IMR-90 (cell line): ENCODE measurements at regions not wholly inside any gene's neighbourhood (a gene's known extent, or its start where the extent isn't known, plus 50 kb on each side); places are given as distances from the start of the nearest gene placed in this dataset.
A peak's percentile ranks its signal among the peaks of the same experiment; 100 is the strongest.

Source experiments
- ATAC-seq: fragments of 200-7000 bp; cut with Tn5 transposase; 2 replicates; pipeline ENCODE4 v1.9.1; 2020; ENCODE audit warnings: low read depth, mild to moderate bottlenecking, moderate library complexity
- BruUV-seq: library from RNA; stranded (reverse); fragments of 400-500 nt; replicated peaks from 2 replicates; lab custom pipeline; 2021; lab: Mats Ljungman, UMichigan
- CTCF ChIA-PET: fragments of 300-600 bp; formaldehyde crosslinking; extraction: SDS; loops from one replicate; lab custom pipeline; 2021; ENCODE audit warnings: antibody characterized with exemption; lab: Yijun Ruan, JAX
- POLR2A ChIA-PET: fragments of 300-600 bp; sonication (Branson Sonifier 250); formaldehyde crosslinking; loops from one replicate; lab custom pipeline; 2022; ENCODE audit warnings: antibody characterized with exemption; ENCODE audit not compliant: unreplicated experiment; lab: Charles Lee
- DNase-seq: peaks from one replicate; pipeline ENCODE4 v3.0.0; 2013
- H2AFZ ChIP-seq: replicated peaks from 2 replicates; pipeline ENCODE3; 2013; ENCODE audit warnings: low read length, mild to moderate bottlenecking; ENCODE audit not compliant: poor library complexity
- H2AK5ac ChIP-seq: 2 replicates; pipeline ENCODE4 v1.6.1; 2013; ENCODE audit warnings: low read depth, low read length, inconsistent platforms
- H2AK9ac ChIP-seq: replicated peaks from 2 replicates; pipeline ENCODE3; 2013; ENCODE audit warnings: mild to moderate bottlenecking, low read depth, low read length, moderate library complexity; ENCODE audit not compliant: poor library complexity
- H2BK120ac ChIP-seq: 2 replicates; pipeline ENCODE4 v1.6.1; 2013; ENCODE audit warnings: low read depth, low read length, inconsistent platforms
- H2BK15ac ChIP-seq: 3 replicates; pipeline ENCODE4 v1.6.1; 2013; ENCODE audit warnings: low read depth, low read length, inconsistent platforms
- H2BK20ac ChIP-seq: 2 replicates; pipeline ENCODE4 v1.6.1; 2013; ENCODE audit warnings: low read depth, mild to moderate bottlenecking, inconsistent platforms, low read length, moderate library complexity
- H2BK5ac ChIP-seq: 2 replicates; pipeline ENCODE4 v1.6.1; 2013; ENCODE audit warnings: mild to moderate bottlenecking, low read depth, low read length, inconsistent platforms; ENCODE audit not compliant: poor library complexity, severe bottlenecking
- H3K14ac ChIP-seq: replicated peaks from 2 replicates; pipeline ENCODE4 v1.6.1; 2013; ENCODE audit warnings: low read depth, low read length, inconsistent platforms
- H3K18ac ChIP-seq: 2 replicates; pipeline ENCODE4 v1.6.1; 2013; ENCODE audit warnings: low read depth, low read length, control low read depth
- H3K23ac ChIP-seq: 2 replicates; pipeline ENCODE4 v1.6.1; 2013; ENCODE audit warnings: low read depth, low read length, inconsistent platforms
- H3K27ac ChIP-seq: 2 replicates; pipeline ENCODE4 v1.5.1; 2013; ENCODE audit warnings: mild to moderate bottlenecking, control low read depth, low read length; ENCODE audit not compliant: insufficient read depth
- H3K27me3 ChIP-seq: 2 replicates; pipeline ENCODE4 v1.6.1; 2013; ENCODE audit warnings: low read length; ENCODE audit not compliant: control insufficient read depth, insufficient read depth
- H3K36me3 ChIP-seq: 2 replicates; pipeline ENCODE4 v1.6.1; 2013; ENCODE audit warnings: low read length, mixed read lengths; ENCODE audit not compliant: control insufficient read depth, insufficient read depth
- H3K4ac ChIP-seq: 2 replicates; pipeline ENCODE4 v1.6.1; 2013; ENCODE audit warnings: low read depth, low read length, inconsistent platforms
- H3K4me1 ChIP-seq: 2 replicates; pipeline ENCODE4 v1.6.1; 2013; ENCODE audit warnings: low read length, mixed read lengths; ENCODE audit not compliant: control insufficient read depth, insufficient read depth
- H3K4me2 ChIP-seq: 2 replicates; pipeline ENCODE4 v1.6.1; 2013; ENCODE audit warnings: low read depth, mild to moderate bottlenecking, control low read depth, low read length, moderate library complexity
- H3K4me3 ChIP-seq: 2 replicates; pipeline ENCODE4 v1.5.1; 2013; ENCODE audit warnings: low read depth, mild to moderate bottlenecking, control low read depth, low read length, moderate library complexity; ENCODE audit not compliant: insufficient read depth
- H3K56ac ChIP-seq: 2 replicates; pipeline ENCODE4 v1.6.1; 2013; ENCODE audit warnings: low read length, inconsistent platforms; ENCODE audit not compliant: insufficient read depth; ENCODE audit errors: extremely low read depth
- H3K79me1 ChIP-seq, 2 experiments: 2 replicates each; pipeline ENCODE4 v1.6.1; 2013; ENCODE audit warnings: low read length in 2 of 2, inconsistent platforms in 1 of 2, low read depth in 1 of 2
- H3K9ac ChIP-seq: 2 replicates; pipeline ENCODE4 v1.6.1; 2013; ENCODE audit warnings: low read depth, low read length, control low read depth
- H3K9me1 ChIP-seq: 2 replicates; pipeline ENCODE4 v1.6.1; 2013; ENCODE audit warnings: low read length, inconsistent platforms; ENCODE audit not compliant: insufficient read depth
- H3K9me3 ChIP-seq: 2 replicates; pipeline ENCODE4 v1.6.1; 2013; ENCODE audit warnings: low read length; ENCODE audit not compliant: control insufficient read depth, insufficient read depth
- H4K20me1 ChIP-seq: 2 replicates; pipeline ENCODE4 v1.6.1; 2013; ENCODE audit warnings: low read length, inconsistent platforms; ENCODE audit not compliant: insufficient read depth
- H4K5ac ChIP-seq: 2 replicates; pipeline ENCODE4 v1.6.1; 2013; ENCODE audit warnings: mild to moderate bottlenecking, low read depth, low read length, control low read depth
- H4K8ac ChIP-seq, 2 experiments: 2 replicates each; pipeline ENCODE4 v1.6.1; 2013; ENCODE audit warnings: low read depth in 2 of 2, low read length in 2 of 2, control low read depth in 1 of 2, inconsistent platforms in 1 of 2
- H4K91ac ChIP-seq: 2 replicates; pipeline ENCODE4 v1.6.1; 2013; ENCODE audit warnings: low read depth, low read length, inconsistent platforms; ENCODE audit not compliant: insufficient read depth
- BHLHE40 ChIP-seq: fragments of 150-350 bp; IDR thresholded peaks from 2 replicates; pipeline ENCODE4 v1.6.1; 2016; ENCODE audit warnings: mild to moderate bottlenecking, low read depth, low read length
- CEBPB ChIP-seq: IDR thresholded peaks from 2 replicates; pipeline ENCODE4 v1.6.1; 2012; ENCODE audit warnings: low read depth, low read length, improper control_type of control experiment
- CHD1 ChIP-seq: IDR thresholded peaks from 2 replicates; pipeline ENCODE4 v1.6.1; 2012; ENCODE audit warnings: low read depth, low read length, improper control_type of control experiment
- FOS ChIP-seq: fragments of 150-350 bp; IDR thresholded peaks from 2 replicates; pipeline ENCODE4 v1.6.1; 2016; ENCODE audit warnings: low read depth, low read length
- MAFK ChIP-seq: IDR thresholded peaks from 2 replicates; pipeline ENCODE4 v1.6.1; 2012; ENCODE audit warnings: low read depth, low read length, improper control_type of control experiment
- MAZ ChIP-seq: IDR thresholded peaks from 2 replicates; pipeline ENCODE4 v1.6.1; 2012; ENCODE audit warnings: low read depth, mild to moderate bottlenecking, low read length, improper control_type of control experiment, moderate library complexity, borderline replicate concordance
- MXI1 ChIP-seq: IDR thresholded peaks from 2 replicates; pipeline ENCODE4 v1.6.1; 2012; ENCODE audit warnings: low read depth, mild to moderate bottlenecking, low read length, moderate library complexity, borderline replicate concordance
- POLR2A ChIP-seq: IDR thresholded peaks from 2 replicates; pipeline ENCODE4 v1.6.1; 2012; ENCODE audit warnings: mild to moderate bottlenecking, low read depth, low read length
- RAD21 ChIP-seq: IDR thresholded peaks from 2 replicates; pipeline ENCODE4 v1.6.1; 2012; ENCODE audit warnings: low read length, improper control_type of control experiment
- RFX5 ChIP-seq: IDR thresholded peaks from 2 replicates; pipeline ENCODE4 v1.8.0; 2012; ENCODE audit warnings: low read depth, mild to moderate bottlenecking, low read length, moderate library complexity
- SMC3 ChIP-seq: fragments of 150-350 bp; IDR thresholded peaks from 2 replicates; pipeline ENCODE4 v1.6.1; 2016; ENCODE audit warnings: low read depth, mild to moderate bottlenecking, antibody characterized with exemption, low read length, moderate library complexity
- USF2 ChIP-seq: fragments of 150-350 bp; IDR thresholded peaks from 2 replicates; pipeline ENCODE4 v1.6.1; 2017; ENCODE audit warnings: mild to moderate bottlenecking, antibody characterized with exemption, low read length, low read depth
- dilution Hi-C: fragments of 300-500 bp; cut with HindIII; formaldehyde crosslinking; loops from one replicate; pipeline ENCODE4 v1.14.3; 2018; ENCODE audit warnings: low sequenced_read_pairs; ENCODE audit not compliant: unreplicated experiment
- in situ Hi-C: fragments of 300-500 bp; cut with MboI; formaldehyde crosslinking; loops from 3 replicates; pipeline ENCODE4 v1.14.3; 2019; ENCODE audit warnings: low sequenced_read_pairs, inconsistent platforms, mixed read lengths
- intact Hi-C: fragments of 100-400 bp; cut with micrococcal nuclease; formaldehyde crosslinking; loops from 2 replicates; pipeline ENCODE4 v1.10.0; 2022
- TF ChIP-seq, protein P1 (sequence below): fragments of 150-350 bp; IDR thresholded peaks from 2 replicates; pipeline ENCODE4 v1.6.1; 2016; ENCODE audit warnings: low read depth, mild to moderate bottlenecking, low read length, moderate library complexity, borderline replicate concordance

DNA sequence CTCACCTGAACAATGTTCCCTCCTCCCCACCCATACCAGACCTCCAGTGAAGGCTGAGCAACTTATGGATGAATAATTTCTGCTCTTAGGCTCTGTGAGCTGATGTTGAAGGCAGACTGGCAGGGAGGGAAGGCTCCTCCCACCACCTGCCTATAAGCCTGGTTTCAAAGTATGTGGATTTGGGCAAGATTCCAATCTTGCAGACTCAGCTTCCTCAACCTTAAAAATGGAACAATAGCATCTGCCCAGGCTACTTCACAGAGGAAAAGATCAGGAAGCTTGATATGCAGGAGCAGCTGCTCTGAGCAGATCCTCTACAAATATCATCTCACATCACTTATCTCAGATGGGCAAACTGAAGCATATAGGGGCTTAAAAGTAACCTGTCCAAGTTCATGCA is 112.2 kb downstream of the ZFP36L2 start:
- H2BK5ac ChIP-seq = no peak overlapping the region
- H3K27ac ChIP-seq = no peak overlapping the region
- intact Hi-C loops (no loop called here), dilution Hi-C loops (no loop called here), in situ Hi-C loops (no loop called here)
- ATAC-seq = no peak
- peaks cover 11% of the 10 kb centered on the region for H3K4me1 ChIP-seq
- BruUV-seq = no TSS peak
- no peak overlapping the region for H3K56ac ChIP-seq
- 0 out of 2 replicates have a peak overlapping the region, but pooled peaks have one; percentile 5 for H2AK5ac ChIP-seq
- DNase-seq = peak; percentile 35
- peak overlapping the region; percentile 82; the same call in 1 of the 3 replicates for H2BK15ac ChIP-seq
- ChIA-PET POLR2A (no interaction called here), CTCF (no interaction called here)
- no peak overlapping the region for H3K4me3 ChIP-seq
- no peaks in the 10 kb centered on the region for H4K20me1 ChIP-seq
- no peak overlapping the region for H3K9ac ChIP-seq
- H2AFZ ChIP-seq = no peak overlapping the region
- no peak overlapping the region for H3K18ac ChIP-seq
- peaks cover 4% of the 10 kb centered on the region for H3K9me1 ChIP-seq
- peaks cover 10% of the 10 kb centered on the region for H3K9me3 ChIP-seq
- no peak overlapping the region for H2BK20ac ChIP-seq
- no peaks in the 10 kb centered on the region for H3K79me1 ChIP-seq
- H2AK9ac ChIP-seq = no peak overlapping the region
- H4K91ac ChIP-seq = no peak overlapping the region
- 0 out of 2 replicates have a peak overlapping the region, but pooled peaks have one; percentile 3 for H3K4ac ChIP-seq
- no peaks in the 10 kb centered on the region for H3K27me3 ChIP-seq
- no peak overlapping the region for H2BK120ac ChIP-seq
- H4K5ac ChIP-seq = no peak overlapping the region
- TF ChIP-seq, protein P1, sequence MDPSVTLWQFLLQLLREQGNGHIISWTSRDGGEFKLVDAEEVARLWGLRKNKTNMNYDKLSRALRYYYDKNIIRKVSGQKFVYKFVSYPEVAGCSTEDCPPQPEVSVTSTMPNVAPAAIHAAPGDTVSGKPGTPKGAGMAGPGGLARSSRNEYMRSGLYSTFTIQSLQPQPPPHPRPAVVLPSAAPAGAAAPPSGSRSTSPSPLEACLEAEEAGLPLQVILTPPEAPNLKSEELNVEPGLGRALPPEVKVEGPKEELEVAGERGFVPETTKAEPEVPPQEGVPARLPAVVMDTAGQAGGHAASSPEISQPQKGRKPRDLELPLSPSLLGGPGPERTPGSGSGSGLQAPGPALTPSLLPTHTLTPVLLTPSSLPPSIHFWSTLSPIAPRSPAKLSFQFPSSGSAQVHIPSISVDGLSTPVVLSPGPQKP = no peak
- TF ChIP-seq RFX5 (no peak), MAZ (no peak), RAD21 (no peak), SMC3 (no peak), POLR2A (no peak), CEBPB (no peak), FOS (no peak), BHLHE40 (no peak), MAFK (no peak), CHD1 (no peak), MXI1 (no peak), USF2 (no peak)
- no peak overlapping the region for H4K8ac ChIP-seq
- no peaks in the 10 kb centered on the region for H3K36me3 ChIP-seq
- no peak overlapping the region for H3K4me2 ChIP-seq
- no peak overlapping the region for H3K23ac ChIP-seq
- H3K14ac ChIP-seq = no peak overlapping the region
